ENCODE measurements at regions not wholly inside any gene's neighbourhood (a gene's known extent, or its start where the extent isn't known, plus 50 kb on each side); places are given as distances from the start of the nearest gene placed in this dataset.
"Not testable (repeated sequence)": the region's sequence is repeated elsewhere in the genome, so short reads cannot be mapped to it uniquely, and the experiment has no call there.

GRCh38 chr6:90687775-90688380 lies 101.0 kb upstream of the MAP3K7 start:
- TF ChIP-seq CTCF (IDR thresholded peaks at IDR 0.05; ENCODE audit: unreplicated experiment) = no peak
- Mint-ChIP-seq H3K36me3 (no peaks in the 10 kb centered on the region), H3K4me1 (no peaks in the 10 kb centered on the region), H3K9me3 (no peaks in the 10 kb centered on the region), H3K27me3 (ENCODE audit: low read depth) (peaks cover 50% of the 10 kb centered on the region), H3K27ac (no peak overlapping the region), H3K4me3 (no peak overlapping the region)
- no peak for DNase-seq (ENCODE audit: low spot score in 2 of 2, unreplicated experiment in 2 of 2)

- Mint-ChIP-seq H3K27me3 (ENCODE audit: low read depth) (peaks cover 47% of the 10 kb centered on the region), H3K27ac (no peak overlapping the region), H3K4me3 (no peak overlapping the region), H3K9me3 (no peaks in the 10 kb centered on the region), H3K4me1 (no peaks in the 10 kb centered on the region), H3K36me3 (no peaks in the 10 kb centered on the region)
- no peak for DNase-seq (ENCODE audit: low spot score in 2 of 2, unreplicated experiment in 2 of 2)
- TF ChIP-seq CTCF (IDR thresholded peaks at IDR 0.05; ENCODE audit: unreplicated experiment) = no peak
Measured at GRCh38 chr6:90681863-90682262, 95.0 kb upstream of the MAP3K7 start.

- Mint-ChIP-seq H3K36me3 (no peaks in the 10 kb centered on the region), H3K27ac (no peak overlapping the region), H3K4me1 (no peaks in the 10 kb centered on the region), H3K4me3 (no peak overlapping the region), H3K9me3 (no peaks in the 10 kb centered on the region), H3K27me3 (ENCODE audit: low read depth) (peaks cover 64% of the 10 kb centered on the region)
- DNase-seq (ENCODE audit: low spot score in 2 of 2, unreplicated experiment in 2 of 2) = no peak
- no peak for TF ChIP-seq CTCF (IDR thresholded peaks at IDR 0.05; ENCODE audit: unreplicated experiment)
Measured at GRCh38 chr6:90678049-90678779, 91.3 kb upstream of the MAP3K7 start.

GRCh38 chr6:90677440-90677839 lies 90.6 kb upstream of the MAP3K7 start:
- no peaks in the 10 kb centered on the region for H3K36me3 Mint-ChIP-seq
- H3K27me3 Mint-ChIP-seq (ENCODE audit: low read depth) = peaks cover 71% of the 10 kb centered on the region
- H3K9me3 Mint-ChIP-seq = no peaks in the 10 kb centered on the region
- TF ChIP-seq CTCF (IDR thresholded peaks at IDR 0.05; ENCODE audit: unreplicated experiment) = no peak
- no peak for DNase-seq (ENCODE audit: low spot score in 2 of 2, unreplicated experiment in 2 of 2)
- no peak overlapping the region for H3K27ac Mint-ChIP-seq
- no peaks in the 10 kb centered on the region for H3K4me1 Mint-ChIP-seq
- H3K4me3 Mint-ChIP-seq = no peak overlapping the region

- no peak for DNase-seq (ENCODE audit: low spot score in 2 of 2, unreplicated experiment in 2 of 2)
- H3K27me3 Mint-ChIP-seq (ENCODE audit: low read depth) = peaks cover 76% of the 10 kb centered on the region
- no peak for TF ChIP-seq CTCF (IDR thresholded peaks at IDR 0.05; ENCODE audit: unreplicated experiment)
- H3K4me1 Mint-ChIP-seq = no peaks in the 10 kb centered on the region
- no peak overlapping the region for H3K4me3 Mint-ChIP-seq
- no peaks in the 10 kb centered on the region for H3K36me3 Mint-ChIP-seq
- no peak overlapping the region for H3K27ac Mint-ChIP-seq
- no peaks in the 10 kb centered on the region for H3K9me3 Mint-ChIP-seq
Measured at GRCh38 chr6:90676516-90677300, 89.8 kb upstream of the MAP3K7 start.

- peaks cover 76% of the 10 kb centered on the region for H3K27me3 Mint-ChIP-seq (ENCODE audit: low read depth)
- not testable (repeated sequence) for H3K4me1 Mint-ChIP-seq; H3K4me3 Mint-ChIP-seq; H3K9me3 Mint-ChIP-seq; DNase-seq (ENCODE audit: low spot score in 2 of 2, unreplicated experiment in 2 of 2); H3K27ac Mint-ChIP-seq; H3K36me3 Mint-ChIP-seq
Measured at GRCh38 chr6:90675107-90675506, 88.2 kb upstream of the MAP3K7 start.

- H3K4me3 Mint-ChIP-seq; H3K36me3 Mint-ChIP-seq; H3K27ac Mint-ChIP-seq; H3K9me3 Mint-ChIP-seq; DNase-seq (ENCODE audit: low spot score in 2 of 2, unreplicated experiment in 2 of 2); H3K4me1 Mint-ChIP-seq: not testable (repeated sequence)
- peaks cover 71% of the 10 kb centered on the region for H3K27me3 Mint-ChIP-seq (ENCODE audit: low read depth)
Measured at GRCh38 chr6:90674077-90674476, 87.2 kb upstream of the MAP3K7 start.
